ENCODE measurements at regions not wholly inside any gene's neighbourhood (a gene's known extent, or its start where the extent isn't known, plus 50 kb on each side); places are given as distances from the start of the nearest gene placed in this dataset.

- no peak for DNase-seq
Observed at GRCh38 chr18:77763530-77764145, 514.0 kb downstream of the GALR1 start.

DNA sequence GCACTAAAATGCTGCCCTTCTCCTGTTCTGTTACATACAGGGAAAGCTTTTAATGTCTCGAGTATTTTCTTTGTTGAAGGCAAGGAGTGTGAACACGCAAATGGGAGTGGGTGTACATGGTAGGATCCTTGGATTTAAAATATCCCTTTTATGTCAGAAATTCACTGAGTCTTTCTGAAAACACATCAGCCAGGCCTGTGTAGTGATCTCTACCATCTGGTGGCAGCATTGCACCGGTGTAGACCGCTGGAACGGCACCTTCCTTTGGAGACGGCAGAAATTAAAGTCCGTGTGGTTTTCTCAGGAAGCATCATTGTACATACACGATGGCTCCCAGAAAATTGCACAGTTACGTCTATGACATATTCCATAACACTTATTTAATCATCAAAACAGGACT is 515.8 kb downstream of the GALR1 start:
- peak; percentile 74 for DNase-seq

GRCh38 chr18:77766421-77766820 is 516.8 kb downstream of the GALR1 start:
- no peak for DNase-seq

GRCh38 chr18:77772177-77772576 is 522.5 kb downstream of the GALR1 start:
- no peak for DNase-seq

DNA sequence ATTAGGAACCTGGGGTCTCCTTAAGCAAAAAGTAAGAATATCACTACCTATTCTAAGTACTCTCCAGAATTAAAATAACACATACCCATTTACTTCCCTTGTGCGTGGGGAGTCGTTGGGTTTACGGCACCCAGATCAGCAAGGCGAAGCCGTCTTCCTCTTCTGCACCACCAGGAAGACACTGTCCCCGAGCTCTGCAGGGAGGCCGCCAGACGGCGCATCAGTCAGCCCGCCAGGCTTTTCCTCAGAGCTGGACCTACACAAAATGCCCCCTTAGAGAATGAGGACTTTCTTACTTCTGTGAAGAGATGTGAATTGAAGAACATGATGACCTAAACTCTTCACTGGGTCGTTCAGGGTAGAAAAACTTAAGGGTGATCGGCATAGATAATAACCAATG is 526.5 kb downstream of the GALR1 start:
- DNase-seq, result no peak

GRCh38 chr18:77777163-77777562 is 527.5 kb downstream of the GALR1 start:
- DNase-seq, result no peak

DNA sequence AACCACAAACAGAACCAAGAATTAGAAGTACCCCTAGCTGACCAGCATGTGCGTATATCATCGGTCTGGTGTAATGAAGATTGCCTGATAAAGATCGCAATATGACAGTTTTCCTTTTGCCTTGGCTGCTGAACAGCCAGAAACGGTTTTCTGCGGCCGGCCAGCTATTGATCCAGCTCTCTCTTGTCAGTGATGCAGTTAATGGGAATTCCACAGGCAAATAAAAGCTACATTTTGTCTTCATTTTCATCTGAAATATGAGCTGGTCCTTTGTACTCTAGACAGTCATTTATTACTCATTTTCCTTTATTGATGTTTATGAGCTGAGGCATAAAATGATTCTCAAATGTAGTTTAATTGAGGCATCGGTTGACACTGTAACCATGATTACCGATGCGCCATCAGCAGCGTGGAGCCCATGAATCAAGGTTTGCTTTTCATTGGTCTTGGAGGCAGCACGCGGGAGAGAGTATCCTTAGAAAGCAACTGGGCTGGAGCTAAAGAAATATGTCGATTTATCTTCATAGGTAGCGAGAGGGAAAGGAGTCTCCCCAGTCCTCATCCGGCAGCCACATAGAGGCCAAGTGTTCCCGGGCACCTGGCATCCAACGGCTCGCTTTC is 535.2 kb downstream of the GALR1 start:
- no peak for DNase-seq

GRCh38 chr18:77785415-77785975 is 535.8 kb downstream of the GALR1 start:
- DNase-seq, result no peak

- no peak for DNase-seq
Observed at GRCh38 chr18:77803024-77803423, 553.4 kb downstream of the GALR1 start.

- DNase-seq, result no peak
Observed at GRCh38 chr18:77804382-77804781, 554.7 kb downstream of the GALR1 start.

DNA sequence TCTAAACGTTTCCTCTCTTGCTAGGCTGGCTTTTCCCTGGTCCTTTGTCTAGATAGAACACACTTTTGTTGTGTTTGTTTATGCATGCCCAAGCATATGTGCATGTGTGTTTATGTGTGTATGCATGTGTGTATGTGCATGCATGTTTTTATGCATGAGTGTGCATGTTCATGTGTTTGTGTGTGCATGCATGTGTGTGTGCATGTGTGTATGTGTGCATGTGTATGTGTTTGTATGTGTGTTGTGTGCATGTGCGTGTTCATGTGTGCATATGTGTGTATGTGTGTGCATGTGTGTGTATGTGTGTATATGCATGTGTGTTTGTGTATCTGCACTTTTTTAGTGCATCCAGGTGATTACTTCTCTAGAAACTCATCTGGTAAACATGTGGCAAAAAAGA is 558.0 kb downstream of the GALR1 start:
- no peak for DNase-seq

- peak; percentile 93 for DNase-seq
Observed at GRCh38 chr18:77811503-77811902, 561.9 kb downstream of the GALR1 start.

DNA sequence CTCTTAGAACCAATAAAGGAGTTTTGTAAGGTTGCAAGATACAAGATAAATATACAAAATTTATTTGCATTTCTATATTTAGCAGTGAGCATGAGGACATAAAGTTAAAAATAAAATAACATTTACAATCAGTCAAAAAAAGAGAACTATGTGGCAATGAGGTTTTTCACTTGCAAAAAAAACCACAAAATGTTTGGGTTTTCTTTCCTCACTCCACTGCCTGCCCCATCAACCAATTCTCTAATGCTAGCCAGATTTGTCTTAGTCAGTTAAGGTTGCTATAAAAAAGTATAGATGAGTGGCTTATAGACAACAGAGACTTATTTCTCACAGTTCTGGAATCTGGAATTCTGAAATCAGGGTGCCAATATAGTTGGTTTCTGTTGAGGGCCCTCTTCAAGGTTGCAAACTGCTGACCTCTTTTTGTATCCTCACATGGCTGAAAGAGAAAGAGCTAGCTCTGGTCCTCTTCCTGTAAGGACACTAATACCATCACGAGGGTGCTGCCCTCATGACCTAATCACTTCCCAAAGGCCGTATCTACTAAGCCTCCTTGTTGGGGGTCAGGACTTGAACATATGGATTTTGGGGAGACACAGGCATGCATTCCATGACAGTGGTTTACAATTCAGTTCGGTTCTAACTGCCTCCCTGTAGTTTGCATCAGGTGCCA is 566.2 kb downstream of the GALR1 start:
- DNase-seq, result no peak

- no peak for DNase-seq
Observed at GRCh38 chr18:77818328-77818727, 568.7 kb downstream of the GALR1 start.

DNA sequence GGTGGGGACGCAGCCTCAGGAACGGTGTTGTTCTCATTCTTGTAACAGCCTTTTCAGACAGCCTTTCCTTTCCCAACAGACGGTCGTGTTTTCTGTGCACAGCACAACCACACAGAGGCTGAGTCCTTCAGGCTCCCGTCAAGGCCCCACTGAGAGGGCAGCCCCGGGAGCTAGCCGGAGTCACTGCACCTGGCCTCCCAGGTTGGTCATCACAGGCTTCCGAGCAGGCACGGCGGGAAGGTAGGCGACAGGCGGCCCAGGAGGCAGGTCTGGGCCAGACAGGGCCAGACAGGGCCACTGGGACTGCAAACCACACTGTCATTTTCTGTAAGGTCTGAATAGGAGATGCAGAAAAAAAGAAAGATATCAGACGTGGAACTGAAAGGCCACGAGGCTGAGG is 570.8 kb downstream of the GALR1 start:
- no peak for DNase-seq

DNA sequence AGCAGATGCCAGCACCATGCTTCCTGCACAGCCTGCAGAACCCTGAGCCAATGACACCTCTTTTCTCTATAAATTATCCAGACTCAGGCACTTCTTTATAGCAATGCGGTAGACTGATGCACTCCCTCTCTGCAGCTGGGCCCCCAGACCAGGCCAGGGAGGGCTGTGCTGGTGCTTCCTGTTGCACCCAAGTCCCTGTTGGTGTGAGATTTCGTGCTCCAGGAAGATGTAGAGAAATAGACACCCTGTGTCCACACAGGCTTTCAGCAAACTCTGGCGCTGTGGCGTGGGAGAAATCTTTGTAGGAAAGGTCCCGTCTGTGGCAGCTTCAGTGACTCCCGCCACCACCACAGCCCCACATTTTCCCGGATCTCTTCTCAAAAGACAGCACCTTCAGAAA is 572.2 kb downstream of the GALR1 start:
- DNase-seq, result no peak

DNA sequence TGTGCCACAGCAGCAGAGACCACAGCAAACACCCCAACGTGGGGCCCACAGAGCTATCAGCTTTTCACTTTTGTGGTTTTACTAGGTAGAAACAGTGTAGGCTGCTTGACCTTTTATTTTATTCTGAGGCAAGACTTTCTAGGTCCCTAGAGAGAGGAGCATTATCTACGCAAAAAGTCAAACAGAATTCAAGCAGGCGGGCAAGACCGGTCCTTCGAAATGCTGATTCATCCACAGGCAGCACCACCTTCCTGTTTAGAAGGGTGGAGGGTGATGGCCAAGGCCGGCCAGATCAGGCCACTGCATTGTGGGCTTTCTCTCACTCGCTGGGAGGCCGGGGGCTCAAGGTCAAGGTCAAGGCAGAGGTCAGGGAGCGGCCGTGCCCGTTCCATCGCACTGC is 573.0 kb downstream of the GALR1 start:
- no peak for DNase-seq

DNA sequence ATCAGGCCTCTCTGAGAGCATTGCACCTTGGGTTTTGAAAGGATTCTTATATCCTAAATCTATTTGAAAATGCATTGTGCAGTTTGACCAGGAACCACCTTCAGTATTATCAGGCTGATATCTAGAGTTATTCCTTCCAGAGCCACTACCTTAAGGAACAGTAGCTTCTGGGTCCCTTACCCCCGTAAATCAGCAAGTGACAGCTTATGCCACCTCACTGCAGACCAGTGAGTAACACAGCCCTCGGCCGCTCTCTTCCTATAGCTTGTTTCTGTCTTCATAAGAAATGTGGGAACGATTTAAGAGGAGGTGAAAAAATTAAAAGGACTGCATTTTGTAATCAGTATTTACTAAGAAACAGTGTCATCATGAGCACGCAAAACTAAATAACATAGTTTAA is 584.2 kb downstream of the GALR1 start:
- DNase-seq, result no peak

DNA sequence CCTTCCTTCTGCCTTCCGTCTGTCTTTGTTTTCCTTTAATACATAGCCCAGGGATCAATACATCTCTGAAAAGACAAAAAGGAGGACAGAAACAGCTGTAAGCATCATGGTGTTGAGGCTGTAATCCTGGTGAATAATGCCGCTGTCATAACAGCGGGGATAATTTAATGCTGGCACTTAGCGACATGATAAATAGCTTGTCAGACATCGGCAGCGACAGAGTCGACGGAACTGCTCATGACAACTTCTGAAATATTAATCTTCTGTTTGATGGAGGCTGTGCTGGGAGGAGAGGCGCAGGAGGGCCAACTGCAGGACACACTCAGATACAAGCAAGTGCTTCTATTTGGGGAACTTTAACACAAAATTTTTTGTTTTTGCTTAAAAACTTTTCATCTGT is 602.2 kb downstream of the GALR1 start:
- no peak for DNase-seq

DNA sequence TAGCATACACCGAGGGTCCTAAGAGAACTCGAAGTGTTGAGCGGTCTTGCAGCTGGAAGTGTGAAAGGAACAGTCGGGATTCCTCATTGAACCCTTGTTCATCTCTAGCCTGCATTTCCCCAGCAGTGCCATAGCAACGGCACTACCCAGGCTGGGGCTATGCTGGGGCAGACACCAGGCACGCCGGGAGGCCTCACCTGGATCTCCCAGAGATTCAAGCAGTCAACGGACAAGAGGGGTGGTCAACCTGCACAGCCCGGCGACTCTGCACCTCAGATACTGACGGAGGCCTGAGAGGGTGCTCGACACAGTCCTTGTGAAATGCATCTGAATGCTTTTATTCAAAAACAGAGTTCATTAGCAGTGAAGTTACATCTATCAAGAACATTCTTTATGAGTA is 604.2 kb downstream of the GALR1 start:
- no peak for DNase-seq

DNA sequence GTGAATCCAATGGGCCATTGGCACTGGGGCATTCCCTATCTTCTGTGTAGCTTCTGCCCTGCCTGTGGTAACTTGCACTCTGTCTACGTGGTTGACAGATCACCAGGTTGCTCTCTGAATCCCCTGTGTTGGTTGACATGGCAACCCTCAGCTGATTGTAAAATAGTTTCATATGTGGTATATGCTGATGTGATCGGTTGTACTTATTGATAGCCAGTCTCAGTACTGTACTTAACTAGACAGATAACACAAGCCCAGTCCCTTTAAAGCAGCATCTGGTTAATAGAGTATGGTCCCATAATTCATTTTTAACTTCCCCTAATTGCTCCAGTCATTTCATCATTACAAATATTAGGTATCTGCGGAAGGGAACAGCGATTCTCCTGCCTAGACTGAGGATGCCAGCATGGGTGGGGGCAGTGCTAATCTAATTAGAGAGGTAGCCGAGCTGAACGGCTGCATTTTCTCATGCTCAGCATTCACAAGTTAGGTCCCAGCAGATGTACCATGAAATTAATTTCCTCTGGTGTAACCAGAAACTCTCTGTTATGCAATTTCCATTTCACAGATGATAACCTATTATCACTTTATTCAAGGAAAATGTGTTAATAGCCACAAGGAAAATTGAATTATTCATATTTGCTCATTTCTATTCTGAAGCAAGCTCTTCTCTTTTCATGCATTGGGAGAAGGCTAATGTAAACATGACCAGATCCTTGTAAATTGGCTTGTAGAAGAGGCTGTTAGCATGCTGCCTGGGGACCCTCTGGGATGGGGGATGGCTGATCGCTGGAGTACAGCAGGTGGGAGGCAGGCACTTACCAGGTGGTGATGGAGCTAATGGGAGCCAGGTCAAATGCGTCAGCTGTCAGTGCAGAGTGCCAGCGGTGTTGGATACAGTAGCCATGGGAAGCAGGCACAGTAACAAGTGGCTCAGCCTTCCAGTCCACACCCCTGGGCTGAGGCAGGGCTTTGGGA is 608.3 kb downstream of the GALR1 start:
- peak; percentile 89 for DNase-seq

- DNase-seq, result no peak
Observed at GRCh38 chr18:77859634-77860033, 610.0 kb downstream of the GALR1 start.

Measured in NCI-H510A (cell line).